Activated B cell treated with CpG ODN at 0.5 μM for 24 hours (primary cell): ENCODE measurements at regions not wholly inside any gene's neighbourhood (a gene's known extent, or its start where the extent isn't known, plus 50 kb on each side); places are given as distances from the start of the nearest gene placed in this dataset.

Experiments
- ATAC-seq: fragments of 200-7000 bp; cut with Tn5 transposase; one replicate; pipeline ENCODE4 v1.10.0; 2021; ENCODE audit warnings: low read depth, mild to moderate bottlenecking, moderate library complexity
- CTCF ChIA-PET: fragments of 350-600 bp; sonication (Branson Sonifier 250); formaldehyde crosslinking; loops from one replicate; lab custom pipeline; 2021; ENCODE audit warnings: antibody characterized with exemption; lab: Charles Lee
- POLR2A ChIA-PET: fragments of 350-600 bp; sonication (Branson Sonifier 250); formaldehyde crosslinking; loops from one replicate; lab custom pipeline; 2021; ENCODE audit warnings: antibody characterized with exemption; lab: Charles Lee
- DNase-seq: peaks from one replicate; pipeline ENCODE4 v3.0.0; 2022
- H3K27ac Mint-ChIP-seq: one replicate; pipeline ENCODE4 v1.8.0; 2020; ENCODE audit warnings: mixed read lengths
- H3K27me3 Mint-ChIP-seq: one replicate; pipeline ENCODE4 v1.8.0; 2021; ENCODE audit warnings: mixed read lengths
- H3K36me3 Mint-ChIP-seq: one replicate; pipeline ENCODE4 v1.8.0; 2021; ENCODE audit warnings: low read depth, mixed read lengths
- H3K4me1 Mint-ChIP-seq: one replicate; pipeline ENCODE4 v1.8.0; 2021; ENCODE audit warnings: mixed read lengths
- H3K4me3 Mint-ChIP-seq: one replicate; pipeline ENCODE4 v1.8.0; 2020; ENCODE audit warnings: mild to moderate bottlenecking, mixed read lengths
- H3K9me3 Mint-ChIP-seq: one replicate; pipeline ENCODE4 v1.8.0; 2020; ENCODE audit warnings: mixed read lengths
- intact Hi-C: fragments of 100-400 bp; cut with micrococcal nuclease; formaldehyde crosslinking; loops from one replicate; pipeline ENCODE4 v1.15.1; 2024
- TF ChIP-seq, protein P1 (sequence below): fragments of 200-600 bp; IDR thresholded peaks from one replicate; pipeline ENCODE4 v1.8.0; 2022; ENCODE audit warnings: antibody characterized with exemption, mild to moderate bottlenecking

DNA sequence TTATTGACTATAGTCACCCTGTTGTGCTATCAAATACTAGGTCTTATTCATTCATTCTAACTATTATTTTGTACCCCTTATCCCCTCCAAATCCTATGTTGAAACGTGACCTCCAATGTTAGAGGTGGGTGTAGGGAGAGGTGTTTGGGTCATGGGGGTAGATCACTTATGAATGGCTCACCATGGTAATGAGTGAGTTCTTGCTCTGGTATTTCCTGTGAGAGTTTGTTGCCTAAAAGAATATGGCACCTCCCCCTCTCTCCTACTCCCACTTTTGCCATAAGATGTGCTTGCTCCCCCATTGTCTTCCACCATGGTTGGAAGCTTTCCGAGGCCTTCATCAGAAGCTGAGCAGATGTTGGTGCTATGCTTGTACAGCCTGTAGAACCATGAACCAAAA, 59.3 kb upstream of the BRD7 start:
- no peak overlapping the region for H3K27ac Mint-ChIP-seq
- no peaks in the 10 kb centered on the region for H3K36me3 Mint-ChIP-seq
- no peaks in the 10 kb centered on the region for H3K4me1 Mint-ChIP-seq
- ChIA-PET POLR2A (no interaction called here), CTCF (no interaction called here)
- H3K9me3 Mint-ChIP-seq: no peaks in the 10 kb centered on the region
- H3K4me3 Mint-ChIP-seq: no peak overlapping the region
- peaks cover 32% of the 10 kb centered on the region for H3K27me3 Mint-ChIP-seq
- no peak for ATAC-seq
- no peak for DNase-seq
- intact Hi-C loops: no loop called here
- TF ChIP-seq, protein P1, sequence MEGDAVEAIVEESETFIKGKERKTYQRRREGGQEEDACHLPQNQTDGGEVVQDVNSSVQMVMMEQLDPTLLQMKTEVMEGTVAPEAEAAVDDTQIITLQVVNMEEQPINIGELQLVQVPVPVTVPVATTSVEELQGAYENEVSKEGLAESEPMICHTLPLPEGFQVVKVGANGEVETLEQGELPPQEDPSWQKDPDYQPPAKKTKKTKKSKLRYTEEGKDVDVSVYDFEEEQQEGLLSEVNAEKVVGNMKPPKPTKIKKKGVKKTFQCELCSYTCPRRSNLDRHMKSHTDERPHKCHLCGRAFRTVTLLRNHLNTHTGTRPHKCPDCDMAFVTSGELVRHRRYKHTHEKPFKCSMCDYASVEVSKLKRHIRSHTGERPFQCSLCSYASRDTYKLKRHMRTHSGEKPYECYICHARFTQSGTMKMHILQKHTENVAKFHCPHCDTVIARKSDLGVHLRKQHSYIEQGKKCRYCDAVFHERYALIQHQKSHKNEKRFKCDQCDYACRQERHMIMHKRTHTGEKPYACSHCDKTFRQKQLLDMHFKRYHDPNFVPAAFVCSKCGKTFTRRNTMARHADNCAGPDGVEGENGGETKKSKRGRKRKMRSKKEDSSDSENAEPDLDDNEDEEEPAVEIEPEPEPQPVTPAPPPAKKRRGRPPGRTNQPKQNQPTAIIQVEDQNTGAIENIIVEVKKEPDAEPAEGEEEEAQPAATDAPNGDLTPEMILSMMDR: no peak

DNA sequence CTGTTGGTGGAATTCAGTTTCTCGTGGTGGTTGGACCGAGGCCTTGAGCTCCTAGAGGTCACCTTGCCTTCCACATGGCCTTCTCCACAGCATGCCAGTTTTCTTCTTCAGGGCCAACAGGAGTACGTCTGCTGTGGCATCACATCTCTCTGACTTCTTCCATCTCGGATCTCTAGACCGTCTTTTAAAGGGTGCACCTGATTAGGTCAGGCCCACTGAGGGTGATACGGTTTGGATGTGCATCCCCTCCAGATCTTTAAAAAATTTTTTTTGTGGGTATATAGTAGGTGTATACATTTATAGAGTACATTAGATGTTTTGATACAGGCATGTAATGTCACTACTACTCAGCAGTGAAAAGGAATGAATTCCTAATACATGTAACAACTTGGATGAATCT, 58.3 kb upstream of the BRD7 start:
- peaks cover 23% of the 10 kb centered on the region for H3K27me3 Mint-ChIP-seq
- H3K4me1 Mint-ChIP-seq: no peaks in the 10 kb centered on the region
- ATAC-seq (no peak), DNase-seq (no peak)
- no peak overlapping the region for H3K27ac Mint-ChIP-seq
- TF ChIP-seq, protein P1: no peak
- H3K4me3 Mint-ChIP-seq: no peak overlapping the region
- intact Hi-C loops: no loop called here
- H3K9me3 Mint-ChIP-seq: no peaks in the 10 kb centered on the region
- no peaks in the 10 kb centered on the region for H3K36me3 Mint-ChIP-seq
- ChIA-PET POLR2A (no interaction called here), CTCF (no interaction called here)

DNA sequence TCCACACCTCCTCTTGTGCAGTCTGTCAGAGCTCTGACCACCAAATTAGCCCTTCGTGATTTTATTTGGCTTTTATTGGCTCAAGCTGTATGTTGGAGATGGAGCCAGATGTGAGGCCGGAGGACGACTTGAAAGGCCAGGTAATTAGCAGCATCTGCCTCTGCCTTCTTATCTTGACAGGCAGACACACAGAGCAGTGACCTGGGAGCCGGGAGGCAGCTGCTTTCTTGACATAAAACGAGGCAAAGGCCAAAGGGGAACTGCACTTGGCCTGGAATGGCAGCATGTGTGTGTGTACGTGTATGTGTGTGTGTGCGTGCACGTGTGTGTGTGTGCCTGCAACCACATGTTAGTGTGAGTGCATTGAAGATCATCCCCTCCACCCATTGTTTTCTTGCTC, 56.9 kb upstream of the BRD7 start:
- POLR2A ChIA-PET: no interaction called here
- H3K27me3 Mint-ChIP-seq: peaks cover 20% of the 10 kb centered on the region
- no peak for DNase-seq

DNA sequence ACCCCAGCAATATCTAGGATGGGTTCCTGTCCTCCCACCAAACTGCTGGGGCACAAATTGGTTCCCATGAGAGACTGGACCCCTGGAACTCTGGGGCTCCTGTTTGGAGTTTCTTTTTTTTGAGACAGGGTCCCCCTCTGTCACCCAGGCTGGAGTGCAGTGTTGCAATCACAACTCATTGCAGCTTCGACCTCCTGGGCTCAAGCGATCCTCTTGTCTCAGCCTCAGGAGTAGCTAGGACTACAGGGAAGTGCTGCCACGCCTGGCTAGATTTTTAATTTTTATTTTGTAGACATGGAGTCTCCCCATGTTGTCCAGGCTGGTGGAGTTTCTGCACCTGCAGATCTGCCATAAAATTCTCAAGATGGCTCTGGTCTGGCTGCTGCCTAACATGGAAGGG, 56.3 kb upstream of the BRD7 start:
- intact Hi-C loops: no loop called here
- ChIA-PET CTCF (no interaction called here), POLR2A (no interaction called here)
- Mint-ChIP-seq H3K36me3 (no peaks in the 10 kb centered on the region), H3K4me3 (no peak overlapping the region), H3K9me3 (peaks cover 7% of the 10 kb centered on the region), H3K4me1 (no peaks in the 10 kb centered on the region), H3K27me3 (peaks cover 20% of the 10 kb centered on the region), H3K27ac (no peak overlapping the region)
- no peak for DNase-seq
- ATAC-seq: no peak
- TF ChIP-seq, protein P1: no peak

More for the DNA sequence above, 56.9 kb upstream of the BRD7 start:
- Mint-ChIP-seq H3K9me3 (peaks cover 3% of the 10 kb centered on the region), H3K4me3 (no peak overlapping the region), H3K4me1 (no peaks in the 10 kb centered on the region), H3K27ac (no peak overlapping the region), H3K36me3 (no peaks in the 10 kb centered on the region)
- TF ChIP-seq, protein P1: no peak
- intact Hi-C loops: no loop called here
- ATAC-seq: no peak
- CTCF ChIA-PET: no interaction called here

DNA sequence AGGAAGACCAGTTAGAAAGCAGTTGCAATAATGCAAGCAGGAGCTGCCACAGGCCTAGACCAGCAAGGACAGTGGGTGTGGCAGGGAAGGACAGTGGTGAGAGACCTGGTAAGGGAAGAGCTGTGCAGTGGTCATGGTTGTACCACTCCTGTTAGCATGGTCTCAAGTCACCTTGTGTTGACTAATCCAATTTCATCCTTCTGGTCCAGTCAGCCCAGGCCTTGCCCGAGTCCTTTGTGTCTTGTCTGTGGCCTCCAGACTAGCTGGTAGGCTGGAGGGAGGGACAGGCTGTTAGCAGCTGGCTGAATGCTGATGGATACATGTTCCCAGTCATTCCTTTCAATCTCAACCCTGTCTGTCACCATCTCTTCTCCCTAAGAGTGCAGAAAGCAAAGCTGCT, 54.1 kb upstream of the BRD7 start:
- intact Hi-C loops: no loop called here
- ChIA-PET POLR2A (no interaction called here), CTCF (no interaction called here)
- peaks cover 18% of the 10 kb centered on the region for H3K9me3 Mint-ChIP-seq
- peaks cover 20% of the 10 kb centered on the region for H3K27me3 Mint-ChIP-seq
- H3K27ac Mint-ChIP-seq: no peak overlapping the region
- TF ChIP-seq, protein P1: no peak
- no peak for DNase-seq
- ATAC-seq: no peak
- H3K4me1 Mint-ChIP-seq: no peaks in the 10 kb centered on the region
- no peak overlapping the region for H3K4me3 Mint-ChIP-seq
- H3K36me3 Mint-ChIP-seq: peaks cover 8% of the 10 kb centered on the region
